BJ (cell line): ENCODE measurements at regions not wholly inside any gene's neighbourhood (a gene's known extent, or its start where the extent isn't known, plus 50 kb on each side); places are given as distances from the start of the nearest gene placed in this dataset.

ENCODE experiments used
- CTCF ChIA-PET: fragments of 350-600 bp; formaldehyde crosslinking; extraction: SDS; loops from one replicate; lab custom pipeline; 2021; ENCODE audit warnings: antibody characterized with exemption, inconsistent platforms; lab: Yijun Ruan, JAX
- POLR2A ChIA-PET: fragments of 300-600 bp; sonication (Branson Sonifier 250); formaldehyde crosslinking; extraction: SDS; loops from one replicate; lab custom pipeline; 2021; ENCODE audit warnings: antibody characterized with exemption; lab: Charles Lee
- DNase-seq: peaks from one replicate; pipeline ENCODE4 v3.0.0-alpha.2; 2011; ENCODE audit warnings: low read depth
- H3K27me3 ChIP-seq: 2 replicates; pipeline ENCODE4 v1.6.0; 2011; ENCODE audit warnings: low read length; ENCODE audit not compliant: control insufficient read depth, insufficient read depth
- H3K36me3 ChIP-seq: 2 replicates; pipeline ENCODE4 v1.5.1; 2011; ENCODE audit warnings: low read length; ENCODE audit not compliant: control insufficient read depth, insufficient read depth
- H3K4me3 ChIP-seq: 2 replicates; pipeline ENCODE4 v1.5.1; 2011; ENCODE audit warnings: low read depth, mild to moderate bottlenecking, control low read depth, low read length
- TF ChIP-seq, protein P1 (sequence below): IDR thresholded peaks from 2 replicates; pipeline ENCODE4 v1.5.1; 2011; ENCODE audit warnings: low read depth, mild to moderate bottlenecking, control low read depth, inconsistent platforms, low read length, moderate library complexity; ENCODE audit not compliant: insufficient read depth

- no peaks in the 10 kb centered on the region for H3K36me3 ChIP-seq
- POLR2A ChIA-PET, result no interaction called here
- DNase-seq, result no peak
- TF ChIP-seq, protein P1, sequence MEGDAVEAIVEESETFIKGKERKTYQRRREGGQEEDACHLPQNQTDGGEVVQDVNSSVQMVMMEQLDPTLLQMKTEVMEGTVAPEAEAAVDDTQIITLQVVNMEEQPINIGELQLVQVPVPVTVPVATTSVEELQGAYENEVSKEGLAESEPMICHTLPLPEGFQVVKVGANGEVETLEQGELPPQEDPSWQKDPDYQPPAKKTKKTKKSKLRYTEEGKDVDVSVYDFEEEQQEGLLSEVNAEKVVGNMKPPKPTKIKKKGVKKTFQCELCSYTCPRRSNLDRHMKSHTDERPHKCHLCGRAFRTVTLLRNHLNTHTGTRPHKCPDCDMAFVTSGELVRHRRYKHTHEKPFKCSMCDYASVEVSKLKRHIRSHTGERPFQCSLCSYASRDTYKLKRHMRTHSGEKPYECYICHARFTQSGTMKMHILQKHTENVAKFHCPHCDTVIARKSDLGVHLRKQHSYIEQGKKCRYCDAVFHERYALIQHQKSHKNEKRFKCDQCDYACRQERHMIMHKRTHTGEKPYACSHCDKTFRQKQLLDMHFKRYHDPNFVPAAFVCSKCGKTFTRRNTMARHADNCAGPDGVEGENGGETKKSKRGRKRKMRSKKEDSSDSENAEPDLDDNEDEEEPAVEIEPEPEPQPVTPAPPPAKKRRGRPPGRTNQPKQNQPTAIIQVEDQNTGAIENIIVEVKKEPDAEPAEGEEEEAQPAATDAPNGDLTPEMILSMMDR, result no peak
- H3K27me3 ChIP-seq, result no peaks in the 10 kb centered on the region
- H3K4me3 ChIP-seq, result no peak overlapping the region
- CTCF ChIA-PET, result interaction anchor here (1.1 kb wide), 1 partner anchor 10 kb away, joined by 5 read pairs; no protein-coding TSS in a partner anchor
These were observed 226.9 kb upstream of the DTNA start for GRCh38 chr18:34483198-34483597.

DNA sequence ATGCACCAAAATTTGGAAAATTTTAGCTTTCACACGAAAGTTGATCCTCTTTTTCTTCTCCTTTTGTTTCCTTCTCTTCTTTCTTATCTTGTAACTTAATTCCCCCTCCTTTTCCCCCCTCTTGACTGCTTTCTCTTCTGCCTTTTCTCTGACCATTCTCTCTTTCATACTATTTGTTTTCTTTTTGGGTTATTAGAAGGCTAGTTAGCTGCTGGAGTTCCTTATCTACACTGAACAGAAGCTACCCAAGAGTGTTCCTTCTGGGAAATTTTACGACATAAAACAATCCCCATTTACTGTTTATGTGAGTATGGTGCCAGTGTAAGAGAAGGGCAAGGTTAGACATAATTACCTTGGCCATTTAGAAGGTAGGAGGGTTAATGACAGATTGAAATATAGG, 218.4 kb upstream of the DTNA start:
- CTCF ChIA-PET, result interaction anchor here (0.6 kb wide), 1 partner anchor 369 kb away, joined by 3 read pairs; no protein-coding TSS in a partner anchor
- TF ChIP-seq, protein P1, result no peak
- POLR2A ChIA-PET, result no interaction called here
- H3K4me3 ChIP-seq, result no peak overlapping the region
- peaks cover 4% of the 10 kb centered on the region; the same call in 1 of the 2 replicates for H3K27me3 ChIP-seq
- DNase-seq, result no peak
- H3K36me3 ChIP-seq, result no peaks in the 10 kb centered on the region

- TF ChIP-seq, protein P1, result no peak
- no peak overlapping the region for H3K4me3 ChIP-seq
- H3K27me3 ChIP-seq, result peaks cover 4% of the 10 kb centered on the region; the same call in 1 of the 2 replicates
- ChIA-PET CTCF (interaction anchor here (0.6 kb wide), 1 partner anchor 23 kb away, joined by 3 read pairs; no protein-coding TSS in a partner anchor), POLR2A (no interaction called here)
- H3K36me3 ChIP-seq, result no peaks in the 10 kb centered on the region
- DNase-seq, result no peak
These were observed 217.4 kb upstream of the DTNA start for GRCh38 chr18:34492652-34493051.

DNA sequence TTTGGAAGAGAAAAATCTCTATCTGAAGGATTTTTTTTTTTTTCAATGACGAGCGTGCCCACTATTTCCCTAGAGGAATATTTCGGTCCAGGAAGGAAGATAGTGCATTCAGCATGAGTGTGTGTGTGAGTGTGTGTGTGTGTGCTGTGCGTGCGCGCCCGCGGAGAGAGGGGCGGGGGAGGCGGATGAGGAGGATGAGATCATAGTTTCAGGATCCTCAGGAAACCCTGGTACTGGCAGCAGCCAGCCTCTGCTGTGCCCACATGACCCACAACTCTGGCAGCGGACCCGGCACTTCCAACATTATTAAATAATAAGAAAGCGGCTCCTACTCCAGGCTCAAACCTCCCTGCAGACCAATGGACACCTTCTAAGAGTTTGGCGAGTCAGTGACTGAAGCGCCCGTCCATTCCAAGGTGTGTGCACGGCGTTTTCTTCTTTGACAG, 217.0 kb upstream of the DTNA start:
- no peak for DNase-seq
- Histone ChIP-seq H3K27me3 (peaks cover 4% of the 10 kb centered on the region; the same call in 1 of the 2 replicates), H3K4me3 (peak overlapping the region; percentile 6; the same call in 1 of the 2 replicates), H3K36me3 (no peaks in the 10 kb centered on the region)
- TF ChIP-seq, protein P1, result no peak
- ChIA-PET POLR2A (no interaction called here), CTCF (no interaction called here)

- no peaks in the 10 kb centered on the region for H3K36me3 ChIP-seq
- ChIA-PET CTCF (no interaction called here), POLR2A (no interaction called here)
- H3K4me3 ChIP-seq, result peak overlapping the region; percentile 19; the same call in 1 of the 2 replicates
- TF ChIP-seq, protein P1, result no peak
- H3K27me3 ChIP-seq, result peaks cover 4% of the 10 kb centered on the region; the same call in 1 of the 2 replicates
- DNase-seq, result no peak
These were observed 216.3 kb upstream of the DTNA start for GRCh38 chr18:34493566-34494358.
